H9 (cell line): ENCODE measurements at regions not wholly inside any gene's neighbourhood (a gene's known extent, or its start where the extent isn't known, plus 50 kb on each side); places are given as distances from the start of the nearest gene placed in this dataset.

Experiments
- DNase-seq: peaks from one replicate; pipeline ENCODE4 v3.0.0-alpha.2; 2017
- H2AFZ ChIP-seq: one replicate; pipeline ENCODE4 v1.6.1; 2013; ENCODE audit warnings: mild to moderate bottlenecking, low read length, control low read depth, moderate library complexity
- H2AK5ac ChIP-seq: 2 replicates; pipeline ENCODE4 v1.6.1; 2013; ENCODE audit warnings: low read length, control low read depth, mixed read lengths; ENCODE audit not compliant: insufficient read length
- H2BK120ac ChIP-seq: one replicate; pipeline ENCODE4 v1.6.1; 2013; ENCODE audit warnings: low read depth, mild to moderate bottlenecking, low read length, control low read depth, inconsistent platforms; ENCODE audit not compliant: poor library complexity, severe bottlenecking
- H2BK12ac ChIP-seq: 2 replicates; pipeline ENCODE4 v1.6.1; 2013; ENCODE audit warnings: low read length, control low read depth, mixed read lengths, low read depth; ENCODE audit not compliant: insufficient read length
- H2BK15ac ChIP-seq: 2 replicates; pipeline ENCODE4 v1.6.1; 2013; ENCODE audit warnings: low read depth, low read length, control low read depth
- H2BK20ac ChIP-seq: one replicate; pipeline ENCODE4 v1.6.1; 2013; ENCODE audit warnings: low read depth, mild to moderate bottlenecking, low read length, control low read depth, inconsistent platforms; ENCODE audit not compliant: poor library complexity, severe bottlenecking
- H2BK5ac ChIP-seq: 2 replicates; pipeline ENCODE4 v1.6.1; 2013; ENCODE audit warnings: low read length, control low read depth, mixed read lengths; ENCODE audit not compliant: insufficient read length
- H3K14ac ChIP-seq: 2 replicates; pipeline ENCODE4 v1.6.1; 2013; ENCODE audit warnings: low read length, control low read depth; ENCODE audit not compliant: insufficient read depth
- H3K18ac ChIP-seq: 2 replicates; pipeline ENCODE4 v1.6.1; 2013; ENCODE audit warnings: low read depth, mild to moderate bottlenecking, mixed read lengths, low read length, control low read depth; ENCODE audit not compliant: insufficient read length
- H3K23ac ChIP-seq: 2 replicates; pipeline ENCODE4 v1.6.1; 2013; ENCODE audit warnings: low read length, control low read depth, mixed read lengths, low read depth; ENCODE audit not compliant: insufficient read length
- H3K23me2 ChIP-seq: 2 replicates; pipeline ENCODE4 v1.6.1; 2013; ENCODE audit warnings: low read depth, mild to moderate bottlenecking, mixed read lengths, low read length, control low read depth; ENCODE audit not compliant: insufficient read length, poor library complexity, severe bottlenecking
- H3K27ac ChIP-seq: 2 replicates; pipeline ENCODE4 v1.5.1; 2013; ENCODE audit warnings: low read length, control low read depth, mixed read lengths, low read depth; ENCODE audit not compliant: insufficient read length
- H3K27me3 ChIP-seq: 2 replicates; pipeline ENCODE4 v1.6.1; 2013; ENCODE audit warnings: low read length, control low read depth, inconsistent platforms; ENCODE audit not compliant: insufficient read depth
- H3K4ac ChIP-seq: 2 replicates; pipeline ENCODE4 v1.6.1; 2013; ENCODE audit warnings: low read depth, mild to moderate bottlenecking, control low read depth, inconsistent platforms, low read length, moderate library complexity
- H3K4me1 ChIP-seq: 2 replicates; pipeline ENCODE4 v1.6.1; 2013; ENCODE audit warnings: low read length, control low read depth, inconsistent platforms; ENCODE audit not compliant: insufficient read depth
- H3K4me2 ChIP-seq: 2 replicates; pipeline ENCODE4 v1.6.1; 2013; ENCODE audit warnings: low read length, control low read depth, mixed read lengths; ENCODE audit not compliant: insufficient read length, insufficient read depth
- H3K56ac ChIP-seq: 2 replicates; pipeline ENCODE4 v1.6.1; 2013; ENCODE audit warnings: low read depth, mild to moderate bottlenecking, mixed read lengths, low read length, control low read depth; ENCODE audit not compliant: insufficient read length
- H3K79me1 ChIP-seq: 2 replicates; pipeline ENCODE4 v1.6.1; 2013; ENCODE audit warnings: low read depth, mild to moderate bottlenecking, moderate library complexity, low read length, control low read depth, inconsistent platforms; ENCODE audit not compliant: insufficient read depth, poor library complexity, severe bottlenecking
- H3K79me2 ChIP-seq: 2 replicates; pipeline ENCODE4 v1.6.1; 2013; ENCODE audit warnings: low read length, control low read depth, inconsistent platforms; ENCODE audit not compliant: insufficient read depth
- H3K9ac ChIP-seq: 2 replicates; pipeline ENCODE4 v1.6.1; 2013; ENCODE audit warnings: low read length, control low read depth, mixed read lengths; ENCODE audit not compliant: insufficient read length; ENCODE audit errors: extremely low read depth
- H3K9me3 ChIP-seq: one replicate; pipeline ENCODE4 v1.6.1; 2013; ENCODE audit warnings: low read depth, low read length, inconsistent platforms; ENCODE audit not compliant: control insufficient read depth
- H3T11ph ChIP-seq: one replicate; pipeline ENCODE4 v1.6.1; 2013; ENCODE audit warnings: mild to moderate bottlenecking, low read length, control low read depth, inconsistent platforms
- H4K20me1 ChIP-seq: one replicate; pipeline ENCODE4 v1.6.1; 2013; ENCODE audit not compliant: control insufficient read depth, insufficient read length, insufficient read depth
- H4K5ac ChIP-seq: 2 replicates; pipeline ENCODE4 v1.6.1; 2013; ENCODE audit warnings: low read depth, mild to moderate bottlenecking, mixed read lengths, low read length, control low read depth; ENCODE audit not compliant: insufficient read length
- H4K8ac ChIP-seq: replicated peaks from 2 replicates; pipeline ENCODE4 v1.6.1; 2013; ENCODE audit warnings: low read length, control low read depth, mixed read lengths, low read depth; ENCODE audit not compliant: insufficient read length
- H4K91ac ChIP-seq: 2 replicates; pipeline ENCODE4 v1.6.1; 2013; ENCODE audit warnings: low read depth, mild to moderate bottlenecking, moderate library complexity, mixed read lengths, low read length, control low read depth; ENCODE audit not compliant: insufficient read length
- H3K27ac Mint-ChIP-seq, 3 experiments: 2 replicates in 2 of 3; 3 replicates in 1 of 3; pipeline ENCODE4 v1.8.0; 2020 to 2021; ENCODE audit warnings: mixed read lengths in 3 of 3, mild to moderate bottlenecking in 1 of 3, moderate library complexity in 1 of 3
- H3K27me3 Mint-ChIP-seq: 2 replicates; pipeline ENCODE4 v1.8.0; 2021; ENCODE audit warnings: low read depth, mild to moderate bottlenecking, moderate library complexity, mixed read lengths
- H3K36me3 Mint-ChIP-seq, 3 experiments: 2 replicates in 2 of 3; 3 replicates in 1 of 3; pipeline ENCODE4 v1.8.0; 2020 to 2021; ENCODE audit warnings: low read depth in 3 of 3, mixed read lengths in 3 of 3; ENCODE audit not compliant: insufficient read depth in 1 of 3
- H3K4me1 Mint-ChIP-seq, 2 experiments: 2 replicates each; pipeline ENCODE4 v1.8.0; 2020; ENCODE audit warnings: mixed read lengths in 2 of 2
- H3K4me3 Mint-ChIP-seq, 2 experiments: 2 replicates in 1 of 2; 3 replicates in 1 of 2; pipeline ENCODE4 v1.8.0; 2020 to 2021; ENCODE audit warnings: mild to moderate bottlenecking in 2 of 2, mixed read lengths in 2 of 2, moderate library complexity in 1 of 2
- H3K9me3 Mint-ChIP-seq, 2 experiments: 2 replicates in 1 of 2; 3 replicates in 1 of 2; pipeline ENCODE4 v1.8.0; 2020; ENCODE audit warnings: mild to moderate bottlenecking in 2 of 2, mixed read lengths in 2 of 2, moderate library complexity in 1 of 2
- CTCF ChIP-seq: fragments of 200-600 bp; sonication (generic); conservative IDR thresholded peaks from 3 replicates; pipeline ENCODE4 v1.8.0; 2021; ENCODE audit warnings: antibody characterized with exemption, mild to moderate bottlenecking

- Histone ChIP-seq H3K23me2 (no peaks in the 10 kb centered on the region), H3K14ac (no peak overlapping the region), H4K20me1 (no peaks in the 10 kb centered on the region), H4K91ac (no peak overlapping the region), H2AK5ac (no peak overlapping the region), H2BK20ac (no peak overlapping the region), H3K4me2 (no peak overlapping the region), H3T11ph (no peak overlapping the region), H4K5ac (no peak overlapping the region), H3K9ac (no peak overlapping the region), H3K27me3 (no peaks in the 10 kb centered on the region), H3K18ac (no peak overlapping the region), H2AFZ (no peak overlapping the region), H2BK120ac (no peak overlapping the region), H3K27ac (no peak overlapping the region), H4K8ac (no peak overlapping the region), H2BK5ac (no peak overlapping the region), H3K23ac (no peak overlapping the region), H2BK12ac (no peak overlapping the region), H3K9me3 (no peaks in the 10 kb centered on the region), H3K4me1 (peaks cover 5% of the 10 kb centered on the region; the same call in 1 of the 2 replicates), H3K56ac (no peak overlapping the region), H3K4ac (no peak overlapping the region), H3K79me2 (no peaks in the 10 kb centered on the region), H2BK15ac (no peak overlapping the region), H3K79me1 (no peaks in the 10 kb centered on the region)
- 0 out of 7 replicates have a peak, but pooled peaks cover 0 to 4% (median 0%) of the 10 kb centered on the region in 3 experiments for H3K36me3 Mint-ChIP-seq
- H3K27me3 Mint-ChIP-seq: peaks cover 1% of the 10 kb centered on the region; the same call in 1 of the 2 replicates
- no peak for TF ChIP-seq CTCF
- H3K27ac Mint-ChIP-seq: no peak overlapping the region; a peak in 1 of 7 replicates
- no peaks in the 10 kb centered on the region for H3K9me3 Mint-ChIP-seq
- DNase-seq: no peak
- peaks cover 8 to 12% of the 10 kb centered on the region in 2 experiments for H3K4me1 Mint-ChIP-seq
- H3K4me3 Mint-ChIP-seq: no peak overlapping the region
These were observed 246.9 kb downstream of the LNPK start for GRCh38 chr2:175755169-175755568.
